CD14-positive monocyte (primary cell): ENCODE measurements at regions not wholly inside any gene's neighbourhood (a gene's known extent, or its start where the extent isn't known, plus 50 kb on each side); places are given as distances from the start of the nearest gene placed in this dataset.
A peak's percentile ranks its signal among the peaks of the same experiment; 100 is the strongest.

ENCODE experiments used
- DNase-seq, 3 donors: peaks; one replicate each; pipeline ENCODE4 v3.0.0-alpha.2; 2011 to 2022
- H2AFZ ChIP-seq: 2 replicates; pipeline ENCODE4 v1.6.0; 2012; ENCODE audit warnings: mild to moderate bottlenecking, low read depth, low read length, inconsistent platforms; ENCODE audit not compliant: insufficient read depth, poor library complexity, severe bottlenecking
- H3K27ac ChIP-seq, 2 donors: 1 replicate in 1 of 2; 2 replicates in 1 of 2; pipeline ENCODE4 v1.5.1; 2012 to 2013; ENCODE audit warnings: low read length in 2 of 2, control low read depth in 1 of 2, inconsistent platforms in 1 of 2, low read depth in 1 of 2, mild to moderate bottlenecking in 1 of 2
- H3K27me3 ChIP-seq, 2 donors: one replicate each; pipeline versions ENCODE4 v1.6.0 to v1.6.1; 2011 to 2013; ENCODE audit warnings: low read length in 2 of 2; ENCODE audit not compliant: control insufficient read depth in 2 of 2, insufficient read depth in 2 of 2
- H3K36me3 ChIP-seq, 2 donors: replicated peaks in 1 of 2; 1 replicate in 1 of 2; 2 replicates in 1 of 2; pipeline versions ENCODE4 v1.5.1 to v1.6.1; 2012 to 2013; ENCODE audit warnings: low read length in 2 of 2, control low read depth in 1 of 2, inconsistent platforms in 1 of 2, mild to moderate bottlenecking in 1 of 2; ENCODE audit not compliant: insufficient read depth in 2 of 2, control insufficient read depth in 1 of 2
- H3K4me1 ChIP-seq, 2 donors: 1 replicate in 1 of 2; 2 replicates in 1 of 2; pipeline versions ENCODE4 v1.5.1 to v1.6.1; 2012 to 2013; ENCODE audit warnings: low read length in 2 of 2, control low read depth in 1 of 2, inconsistent platforms in 1 of 2, mild to moderate bottlenecking in 1 of 2, moderate library complexity in 1 of 2; ENCODE audit not compliant: insufficient read depth in 2 of 2, control insufficient read depth in 1 of 2
- H3K4me2 ChIP-seq: replicated peaks from 2 replicates; pipeline ENCODE3; 2012; ENCODE audit warnings: low read length, moderate library complexity, mild to moderate bottlenecking; ENCODE audit not compliant: poor library complexity, severe bottlenecking; ENCODE audit errors: extremely low read depth
- H3K4me3 ChIP-seq, 3 experiments: fragments of 200-600 bp in 1 of 3; sonication (generic) in 1 of 3; replicated peaks in 1 of 3; 1 replicate in 2 of 3; 2 replicates in 1 of 3; pipeline ENCODE4 v1.5.1; 2011 to 2013; ENCODE audit warnings: low read length in 3 of 3, mild to moderate bottlenecking in 3 of 3, control low read depth in 2 of 3, low read depth in 2 of 3, inconsistent platforms in 1 of 3, moderate library complexity in 1 of 3
- H3K79me2 ChIP-seq: 2 replicates; pipeline ENCODE4 v1.6.0; 2012; ENCODE audit warnings: mild to moderate bottlenecking, control low read depth, inconsistent platforms, low read length, moderate library complexity; ENCODE audit not compliant: insufficient read depth
- H3K9ac ChIP-seq: 2 replicates; pipeline ENCODE4 v1.6.0; 2017; ENCODE audit warnings: low read length, mild to moderate bottlenecking; ENCODE audit not compliant: insufficient read depth, poor library complexity, severe bottlenecking
- H3K9me3 ChIP-seq, 2 donors: replicated peaks in 1 of 2; 1 replicate in 1 of 2; 2 replicates in 1 of 2; pipeline versions ENCODE4 v1.5.1 to v1.6.1; 2012 to 2013; ENCODE audit warnings: low read length in 2 of 2, control low read depth in 1 of 2; ENCODE audit not compliant: control insufficient read depth in 1 of 2, insufficient read depth in 1 of 2
- H4K20me1 ChIP-seq: 2 replicates; pipeline ENCODE4 v1.6.0; 2012; ENCODE audit warnings: mild to moderate bottlenecking, low read length, control low read depth, moderate library complexity; ENCODE audit not compliant: insufficient read depth
- H3K27ac Mint-ChIP-seq, 7 donors: one replicate each; pipeline ENCODE4 v1.8.0; 2020; ENCODE audit warnings: mild to moderate bottlenecking in 7 of 7, mixed read lengths in 7 of 7, moderate library complexity in 6 of 7, inconsistent platforms in 2 of 7
- H3K27me3 Mint-ChIP-seq, 3 donors: one replicate each; pipeline ENCODE4 v1.8.0; 2021 to 2022; ENCODE audit warnings: low read depth in 3 of 3, mild to moderate bottlenecking in 3 of 3, mixed read lengths in 3 of 3, moderate library complexity in 3 of 3, inconsistent platforms in 1 of 3
- H3K36me3 Mint-ChIP-seq, 2 donors: one replicate each; pipeline ENCODE4 v1.8.0; 2020; ENCODE audit warnings: mixed read lengths in 2 of 2, inconsistent platforms in 1 of 2, mild to moderate bottlenecking in 1 of 2
- H3K4me1 Mint-ChIP-seq: one replicate; pipeline ENCODE4 v1.8.0; 2020; ENCODE audit warnings: mild to moderate bottlenecking, mixed read lengths
- H3K4me3 Mint-ChIP-seq, 2 donors: one replicate each; pipeline ENCODE4 v1.8.0; 2020; ENCODE audit warnings: mild to moderate bottlenecking in 2 of 2, mixed read lengths in 2 of 2, moderate library complexity in 1 of 2
- H3K9me3 Mint-ChIP-seq, 7 donors: one replicate each; pipeline ENCODE4 v1.8.0; 2020 to 2022; ENCODE audit warnings: mixed read lengths in 7 of 7, mild to moderate bottlenecking in 6 of 7, moderate library complexity in 6 of 7, inconsistent platforms in 2 of 7
- WGBS: methylation state at CpG from one replicate; pipeline ENCODE4 v1.1.5; 2013; ENCODE audit warnings: missing lambda C conversion rate; ENCODE audit not compliant: insufficient coverage; 5-methylcytosine and 5-hydroxymethylcytosine counted together
- intact Hi-C, 2 donors: fragments of 100-400 bp; cut with micrococcal nuclease; formaldehyde crosslinking; loops; one replicate each; pipeline versions ENCODE4 v1.15.0 to v1.15.1; 2023
- TF ChIP-seq, protein P1 (sequence below): fragments of 200-600 bp; IDR thresholded peaks from one replicate; pipeline ENCODE4 v1.8.0; 2022; ENCODE audit warnings: antibody characterized with exemption, mild to moderate bottlenecking

DNA sequence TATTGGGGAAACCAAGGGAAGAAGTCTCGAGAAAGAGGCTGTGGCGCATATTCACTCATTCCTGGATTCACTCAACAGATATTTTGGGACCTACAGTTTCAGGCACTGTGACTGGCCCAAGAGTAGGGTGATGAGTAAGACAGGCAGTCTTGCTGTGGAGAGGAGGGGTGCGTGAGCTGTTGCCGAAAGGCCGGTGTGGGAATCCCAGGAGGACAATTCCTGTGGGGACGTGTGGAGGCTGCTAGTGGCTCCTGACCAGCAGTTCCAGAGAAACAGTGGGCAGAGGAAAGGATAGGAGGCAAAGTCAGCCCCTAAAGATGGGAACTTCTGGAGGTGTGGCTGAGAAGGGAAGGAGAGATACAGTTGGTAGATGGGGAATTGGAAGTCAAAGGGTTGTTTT lies 59.3 kb upstream of the GRB10 start:
- Histone ChIP-seq H2AFZ (no peak overlapping the region), H3K27ac (no peak overlapping the region), H3K79me2 (no peaks in the 10 kb centered on the region), H3K4me1 (no peaks in the 10 kb centered on the region), H3K9ac (no peak overlapping the region), H4K20me1 (no peaks in the 10 kb centered on the region), H3K9me3 (peaks cover 0 to 12% of the 10 kb centered on the region in 2 donors), H3K4me2 (no peak overlapping the region), H3K27me3 (no peaks in the 10 kb centered on the region), H3K36me3 (no peaks in the 10 kb centered on the region), H3K4me3 (no peak overlapping the region)
- Mint-ChIP-seq H3K27me3 (peaks cover 2 to 6% (median 6%) of the 10 kb centered on the region in 3 donors), H3K9me3 (peaks cover 4 to 31% (median 8%) of the 10 kb centered on the region in 7 donors), H3K4me1 (no peaks in the 10 kb centered on the region), H3K27ac (peak overlapping the region in 1 of 7 donors; percentile 11), H3K4me3 (no peak overlapping the region), H3K36me3 (no peaks in the 10 kb centered on the region)
- DNase-seq = no peak
- intact Hi-C loops = no loop called here
- TF ChIP-seq, protein P1, sequence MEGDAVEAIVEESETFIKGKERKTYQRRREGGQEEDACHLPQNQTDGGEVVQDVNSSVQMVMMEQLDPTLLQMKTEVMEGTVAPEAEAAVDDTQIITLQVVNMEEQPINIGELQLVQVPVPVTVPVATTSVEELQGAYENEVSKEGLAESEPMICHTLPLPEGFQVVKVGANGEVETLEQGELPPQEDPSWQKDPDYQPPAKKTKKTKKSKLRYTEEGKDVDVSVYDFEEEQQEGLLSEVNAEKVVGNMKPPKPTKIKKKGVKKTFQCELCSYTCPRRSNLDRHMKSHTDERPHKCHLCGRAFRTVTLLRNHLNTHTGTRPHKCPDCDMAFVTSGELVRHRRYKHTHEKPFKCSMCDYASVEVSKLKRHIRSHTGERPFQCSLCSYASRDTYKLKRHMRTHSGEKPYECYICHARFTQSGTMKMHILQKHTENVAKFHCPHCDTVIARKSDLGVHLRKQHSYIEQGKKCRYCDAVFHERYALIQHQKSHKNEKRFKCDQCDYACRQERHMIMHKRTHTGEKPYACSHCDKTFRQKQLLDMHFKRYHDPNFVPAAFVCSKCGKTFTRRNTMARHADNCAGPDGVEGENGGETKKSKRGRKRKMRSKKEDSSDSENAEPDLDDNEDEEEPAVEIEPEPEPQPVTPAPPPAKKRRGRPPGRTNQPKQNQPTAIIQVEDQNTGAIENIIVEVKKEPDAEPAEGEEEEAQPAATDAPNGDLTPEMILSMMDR = no peak
- 92% methylated on average over 6 of the region's 6 CpGs for WGBS

DNA sequence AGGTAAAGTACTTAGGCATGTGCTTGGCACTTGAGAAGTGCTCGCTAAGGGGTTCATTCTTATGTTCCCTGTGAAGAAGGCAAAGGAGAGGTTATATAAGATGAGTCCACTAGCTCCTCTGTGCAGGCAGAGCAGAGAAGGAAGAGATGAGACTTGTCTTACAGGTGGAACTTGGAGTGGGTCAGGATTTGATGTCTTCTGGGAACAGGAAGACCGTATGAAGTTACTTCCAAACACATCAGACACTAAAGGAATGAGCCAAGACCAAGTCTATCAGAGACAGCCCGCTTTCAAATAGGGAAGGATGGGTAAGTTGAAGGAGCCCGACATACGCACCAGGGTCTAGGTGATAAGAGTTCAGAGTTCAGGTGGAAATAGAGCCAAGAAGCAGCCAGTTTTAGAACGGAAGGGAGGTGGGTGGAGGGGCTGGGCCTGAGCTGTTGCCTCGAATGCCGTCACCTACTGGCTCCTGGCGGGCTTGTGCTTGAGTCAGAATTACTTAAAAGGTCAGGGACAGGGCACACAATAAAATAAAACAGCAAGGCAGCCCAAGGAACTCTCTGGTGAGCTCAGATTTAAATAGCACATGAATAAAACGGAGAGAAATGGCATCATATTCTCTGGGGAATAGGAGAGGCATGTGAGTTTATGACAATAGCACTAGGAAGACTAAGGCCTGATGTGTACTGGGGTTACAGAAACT lies 56.1 kb upstream of the GRB10 start:
- no peaks in the 10 kb centered on the region for H3K79me2 ChIP-seq
- no peaks in the 10 kb centered on the region for H3K9me3 ChIP-seq
- no peak overlapping the region for H3K9ac ChIP-seq
- no peaks in the 10 kb centered on the region for H3K27me3 ChIP-seq
- H3K27ac ChIP-seq = no peak overlapping the region
- no peaks in the 10 kb centered on the region for H4K20me1 ChIP-seq
- Mint-ChIP-seq H3K4me1 (no peaks in the 10 kb centered on the region), H3K27ac (no peak overlapping the region), H3K36me3 (no peaks in the 10 kb centered on the region), H3K9me3 (peaks cover 0 to 14% (median 4%) of the 10 kb centered on the region in 7 donors), H3K27me3 (peaks cover 2 to 6% (median 4%) of the 10 kb centered on the region in 3 donors), H3K4me3 (no peak overlapping the region)
- no peak for DNase-seq
- H3K4me2 ChIP-seq = no peak overlapping the region
- TF ChIP-seq, protein P1 = no peak
- no peaks in the 10 kb centered on the region for H3K4me1 ChIP-seq
- intact Hi-C loops = no loop called here
- WGBS = 91% methylated on average over 9 of the region's 10 CpGs
- no peak overlapping the region for H3K4me3 ChIP-seq
- H3K36me3 ChIP-seq = no peaks in the 10 kb centered on the region
- no peak overlapping the region for H2AFZ ChIP-seq
